NCI-H2107 treated with DMSO at 0.1 percent for 48 hours (cell line): ENCODE measurements at regions not wholly inside any gene's neighbourhood (a gene's known extent, or its start where the extent isn't known, plus 50 kb on each side); places are given as distances from the start of the nearest gene placed in this dataset.

Source experiments
- DNase-seq: peaks from one replicate; lab custom pipeline; 2025; ENCODE audit not compliant: unreplicated experiment; lab: John Stamatoyannopoulos, UW

DNA sequence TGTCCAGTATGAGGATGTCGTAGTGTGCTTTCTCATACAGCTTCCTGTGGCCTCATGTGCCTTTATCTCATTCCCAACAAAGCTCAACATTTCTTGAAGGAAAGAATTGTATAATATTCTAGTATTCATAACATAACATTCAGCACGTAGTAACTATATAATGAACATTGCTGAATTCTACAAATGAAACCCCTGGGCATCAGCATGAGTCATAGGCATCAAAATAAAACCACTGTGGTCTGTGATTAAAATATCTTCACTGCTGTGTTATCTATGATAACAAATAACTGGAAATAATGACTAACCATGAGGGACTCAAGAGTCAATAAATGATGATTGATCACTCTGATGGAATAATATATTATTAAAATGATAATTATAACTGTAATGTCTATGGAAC lies 255.2 kb downstream of the EMP1 start:
- no peak for DNase-seq

DNA sequence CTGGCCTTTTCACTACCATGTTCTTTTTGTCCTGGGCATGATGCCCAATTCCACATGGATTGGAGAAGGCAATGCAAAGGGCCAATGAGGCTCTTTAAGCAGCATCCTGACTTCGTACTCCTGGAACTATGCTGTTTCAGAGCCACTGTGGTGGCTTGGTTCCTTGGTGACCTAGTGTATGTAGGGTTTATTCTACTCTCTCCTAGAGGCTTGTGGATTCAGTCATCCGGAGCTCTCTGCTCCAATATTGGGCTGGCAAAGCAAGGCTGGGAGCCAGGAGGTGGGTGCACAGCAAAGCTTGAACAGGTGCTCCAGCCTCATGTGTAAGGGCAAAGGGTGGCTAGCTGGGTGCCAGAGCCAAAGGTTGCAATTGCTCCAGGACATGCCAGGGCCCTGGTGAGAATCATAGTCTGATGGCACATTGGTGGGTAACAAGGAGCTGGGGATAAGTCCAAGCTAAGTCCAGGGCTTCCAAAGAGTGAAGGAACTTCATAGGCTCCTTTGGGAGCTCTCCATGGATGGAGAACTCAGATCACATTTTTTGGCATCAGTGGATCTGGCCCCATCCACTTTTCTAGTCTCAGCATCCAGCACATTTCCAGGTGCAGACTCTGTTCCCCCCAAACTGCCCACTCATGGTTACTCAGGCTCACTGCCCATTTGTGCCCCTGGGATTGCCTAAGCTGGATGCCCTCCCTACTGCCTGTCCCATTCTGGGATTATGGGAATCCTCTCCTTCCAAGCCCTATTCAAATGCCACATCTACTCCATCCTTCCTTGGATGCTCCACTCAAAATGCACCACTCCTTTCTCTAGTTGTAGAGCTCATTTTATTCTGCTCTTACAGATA lies 253.9 kb downstream of the EMP1 start:
- DNase-seq = no peak

DNA sequence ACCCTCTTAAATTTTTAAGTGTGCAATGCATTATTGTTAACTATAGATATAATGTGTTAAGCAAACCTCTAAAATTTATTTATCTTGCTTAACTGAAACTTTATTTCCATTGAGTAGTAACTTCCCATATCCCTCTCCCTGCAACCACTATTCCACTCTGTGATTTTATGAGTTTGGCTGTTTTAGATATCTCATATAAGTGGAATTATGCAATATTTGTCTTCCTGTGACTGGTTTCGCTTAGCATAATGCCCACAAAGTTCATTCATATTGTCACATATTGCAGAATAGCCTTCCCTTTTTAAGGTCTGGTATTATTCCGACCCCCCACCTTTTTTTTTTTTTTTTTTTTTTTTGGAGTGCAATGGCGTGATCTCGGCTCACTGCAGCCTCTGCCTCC lies 247.6 kb downstream of the EMP1 start:
- no peak for DNase-seq

DNA sequence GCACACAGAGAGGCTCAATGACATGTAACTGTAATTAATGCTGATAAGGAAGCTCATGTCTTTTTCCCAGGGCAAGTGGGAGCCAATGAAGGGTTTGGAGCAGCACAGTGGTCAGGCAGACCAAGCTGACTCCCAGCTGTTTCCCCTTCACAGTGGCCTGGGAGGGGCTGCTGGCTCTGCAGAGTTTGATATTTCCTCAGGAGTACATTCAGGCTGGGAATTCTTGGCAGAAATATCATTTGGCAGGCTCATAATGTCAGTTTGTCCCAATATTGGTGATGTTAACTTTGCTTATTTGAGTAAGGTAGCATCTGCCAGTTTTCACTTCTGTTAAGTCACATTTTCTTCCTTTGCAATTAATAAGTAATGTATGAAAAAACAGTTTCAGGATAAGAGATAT lies 247.0 kb downstream of the EMP1 start:
- no peak for DNase-seq

DNA sequence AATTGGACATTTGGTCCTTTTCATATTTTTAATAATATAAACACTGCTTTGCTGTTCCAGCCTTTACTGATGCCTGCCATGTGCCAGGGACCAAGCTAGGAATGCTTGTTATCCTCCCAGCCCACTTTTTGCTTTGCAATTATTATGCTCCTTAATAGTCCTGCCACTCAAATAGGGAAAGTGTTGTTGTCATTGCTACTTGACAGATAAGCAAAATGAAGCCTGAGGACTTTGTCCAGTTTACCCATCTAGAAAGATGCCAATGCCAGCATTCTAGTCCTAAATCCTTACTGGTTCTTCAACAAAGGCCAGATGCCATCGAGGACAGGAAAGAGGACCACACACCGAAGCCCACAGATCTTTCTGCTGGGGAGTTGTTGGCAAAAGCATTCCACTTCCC lies 246.5 kb downstream of the EMP1 start:
- no peak for DNase-seq

DNA sequence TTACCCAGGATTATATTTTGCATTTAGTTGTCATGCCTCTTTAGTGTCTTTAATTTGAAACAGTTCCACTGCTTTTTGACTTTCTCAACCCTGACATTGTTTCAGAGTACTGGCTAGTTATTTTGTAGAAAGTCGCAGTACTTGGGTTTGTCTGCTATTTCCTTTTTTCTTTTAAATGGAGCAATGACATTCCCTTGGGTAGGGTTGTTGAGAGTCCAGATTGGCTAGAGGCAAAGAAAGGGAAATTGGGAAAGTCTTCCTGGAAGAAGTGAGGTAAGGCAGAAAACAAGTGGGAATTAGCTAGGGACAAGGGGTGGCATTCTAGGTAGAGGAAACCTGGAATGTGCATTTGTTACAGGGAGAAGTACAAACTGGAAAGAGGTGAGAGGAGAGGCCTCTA lies 245.9 kb downstream of the EMP1 start:
- no peak for DNase-seq

DNA sequence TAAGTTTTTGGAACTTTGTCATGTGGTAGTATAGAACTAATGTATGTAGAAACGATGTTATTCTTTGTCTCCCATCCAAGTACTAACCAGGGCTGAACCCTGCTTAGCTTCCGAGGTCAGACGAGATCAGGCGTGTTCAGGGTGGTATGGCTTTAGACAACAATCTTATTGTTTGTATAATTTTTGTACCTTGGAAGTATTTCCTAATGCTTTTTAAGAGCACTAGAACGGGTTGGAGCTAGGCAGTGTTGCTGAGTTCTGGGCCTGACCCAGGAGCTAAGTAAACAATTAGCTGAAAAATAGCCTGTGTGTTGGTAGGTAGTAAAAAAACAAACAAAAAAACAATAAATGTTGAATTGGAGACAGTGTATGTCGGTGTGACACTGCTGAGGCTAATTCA lies 244.3 kb downstream of the EMP1 start:
- DNase-seq = no peak

DNA sequence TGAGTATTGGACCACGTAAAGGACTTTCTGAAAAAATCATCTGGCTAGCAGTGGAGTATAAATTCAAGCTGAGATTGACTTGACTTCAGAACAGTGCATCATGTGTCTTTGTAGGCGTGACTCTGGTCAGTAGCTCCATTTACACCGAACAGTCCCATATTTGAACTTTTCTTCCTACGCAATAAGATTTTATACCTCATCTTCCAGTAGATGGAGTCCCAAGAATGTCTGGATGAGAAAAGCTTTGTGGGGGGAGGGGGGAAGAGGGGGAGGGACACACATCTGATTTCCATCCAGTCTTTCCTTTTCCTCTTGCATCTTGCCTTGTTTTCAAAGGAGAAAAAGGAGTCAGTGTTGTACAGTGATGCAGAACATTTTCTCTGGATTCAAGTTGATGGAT lies 241.0 kb downstream of the EMP1 start:
- DNase-seq = no peak

DNA sequence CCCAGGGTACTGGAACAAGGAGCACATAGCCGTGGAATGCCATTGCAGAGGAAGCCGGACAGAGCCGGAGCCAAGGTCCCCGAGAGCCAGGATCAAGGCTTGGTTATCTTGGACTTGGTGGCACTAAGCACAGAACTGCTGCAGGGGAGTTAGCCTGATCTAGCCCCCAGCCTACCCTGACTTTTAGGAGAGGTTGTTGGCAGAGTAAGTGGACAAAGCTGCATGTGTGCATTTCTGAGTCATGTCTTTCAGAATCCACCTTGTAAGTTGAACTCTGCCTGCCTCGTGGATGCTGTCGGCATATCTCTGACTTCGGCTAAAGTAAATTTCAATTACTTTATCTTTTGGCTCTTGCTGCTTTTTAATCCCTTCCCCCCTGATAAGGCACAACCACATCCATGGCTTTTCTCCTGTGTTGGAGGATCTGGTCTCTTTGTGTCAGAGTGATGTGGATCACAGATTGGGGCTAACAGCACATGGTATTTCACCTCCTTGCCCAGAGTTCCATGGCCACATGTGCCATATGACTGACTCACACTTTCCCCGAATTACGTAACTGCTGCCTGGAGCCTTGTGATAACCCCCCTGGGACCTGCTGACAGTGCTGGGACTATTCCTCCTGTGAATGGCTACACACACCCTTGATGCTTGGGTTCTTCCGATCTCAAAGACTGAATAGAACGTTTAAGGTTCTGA lies 240.3 kb downstream of the EMP1 start:
- DNase-seq = no peak

DNA sequence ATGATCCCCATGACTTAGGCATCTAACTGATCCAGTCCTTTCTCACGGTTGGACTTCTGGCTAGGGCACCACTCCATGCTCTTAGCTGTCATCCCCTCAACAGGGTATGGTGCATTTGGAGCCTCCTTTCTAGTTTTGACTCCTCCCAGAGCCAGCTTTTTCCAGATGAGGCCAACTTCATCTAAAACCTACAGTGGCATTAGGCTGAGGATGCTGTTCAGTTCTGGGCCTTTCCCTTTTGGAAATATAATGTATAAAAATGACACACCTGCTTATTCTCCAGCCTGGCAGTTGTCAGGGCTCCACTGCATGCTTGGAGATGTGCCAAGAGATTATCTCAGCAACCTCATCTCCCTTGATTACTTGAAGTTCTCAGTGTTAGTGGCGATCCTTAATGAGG lies 239.7 kb downstream of the EMP1 start:
- no peak for DNase-seq

DNA sequence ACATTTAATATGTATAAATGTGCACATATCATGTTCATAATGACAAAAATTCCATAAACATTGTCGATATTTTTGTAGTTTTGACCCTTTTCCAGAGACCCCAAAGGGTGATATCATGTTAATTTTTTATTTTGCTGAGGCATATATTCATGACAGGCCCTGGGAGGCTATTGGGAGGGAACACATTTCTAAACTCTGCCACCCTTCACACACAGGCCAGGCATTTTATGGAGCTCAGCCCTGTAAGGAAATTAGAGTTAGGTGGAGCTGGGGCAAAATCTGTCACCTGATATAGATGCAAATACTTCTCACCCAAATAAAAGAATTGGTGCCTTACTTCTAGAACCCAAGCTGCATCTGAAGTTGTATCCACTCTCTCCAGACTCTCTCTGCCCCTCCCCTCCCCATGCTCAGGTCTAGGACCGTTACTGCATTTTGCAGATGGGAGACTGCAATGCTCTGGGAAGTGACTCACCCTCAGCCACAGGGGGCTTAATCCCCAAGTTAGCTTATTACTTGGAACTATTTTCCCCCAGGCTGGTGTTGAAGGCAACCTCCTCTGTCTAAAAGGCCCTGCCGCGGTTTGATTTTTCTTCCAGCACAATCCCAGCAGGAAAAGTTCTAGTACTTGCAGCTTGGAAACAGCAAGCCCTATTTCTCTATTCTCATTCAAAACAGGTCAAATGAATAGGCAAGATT lies 238.9 kb downstream of the EMP1 start:
- DNase-seq = no peak

DNA sequence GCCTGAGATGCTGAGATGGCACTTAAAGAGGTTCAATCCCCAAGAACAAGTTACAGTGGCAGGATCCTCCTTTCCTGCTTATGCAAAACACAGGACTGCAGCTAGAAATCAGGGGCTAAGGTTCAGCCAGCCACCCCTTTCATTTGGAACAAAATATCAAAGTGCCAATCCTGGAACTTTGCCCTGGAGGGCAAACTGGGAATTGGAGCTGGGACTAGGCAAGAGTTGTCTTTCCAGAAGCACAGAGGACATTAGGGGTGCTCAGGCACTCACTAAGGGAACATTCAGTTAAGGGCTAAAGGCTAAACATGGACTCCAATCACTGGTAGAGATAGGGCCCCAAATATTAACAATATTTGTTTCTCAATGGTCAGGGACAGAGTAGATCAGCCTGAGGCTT lies 237.2 kb downstream of the EMP1 start:
- DNase-seq = no peak

DNA sequence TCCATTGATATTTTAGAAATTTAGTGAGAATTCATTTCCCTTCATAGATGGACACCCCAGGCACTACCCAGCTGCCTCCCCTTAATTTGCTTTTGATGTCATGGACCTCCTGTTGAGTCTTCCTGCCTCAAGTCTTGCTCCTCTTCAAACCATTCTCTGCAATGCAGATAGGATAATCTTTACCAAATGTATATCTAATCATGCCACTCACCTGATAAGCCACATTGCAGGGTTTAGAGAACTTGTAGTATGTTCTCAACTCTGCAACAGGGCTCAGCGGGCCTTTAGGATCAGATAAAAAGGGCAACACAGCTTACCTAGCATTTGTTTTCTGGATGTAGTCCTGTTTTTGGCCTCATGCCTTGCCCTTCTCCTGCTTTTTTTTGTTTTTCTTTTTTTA lies 234.5 kb downstream of the EMP1 start:
- DNase-seq = no peak

DNA sequence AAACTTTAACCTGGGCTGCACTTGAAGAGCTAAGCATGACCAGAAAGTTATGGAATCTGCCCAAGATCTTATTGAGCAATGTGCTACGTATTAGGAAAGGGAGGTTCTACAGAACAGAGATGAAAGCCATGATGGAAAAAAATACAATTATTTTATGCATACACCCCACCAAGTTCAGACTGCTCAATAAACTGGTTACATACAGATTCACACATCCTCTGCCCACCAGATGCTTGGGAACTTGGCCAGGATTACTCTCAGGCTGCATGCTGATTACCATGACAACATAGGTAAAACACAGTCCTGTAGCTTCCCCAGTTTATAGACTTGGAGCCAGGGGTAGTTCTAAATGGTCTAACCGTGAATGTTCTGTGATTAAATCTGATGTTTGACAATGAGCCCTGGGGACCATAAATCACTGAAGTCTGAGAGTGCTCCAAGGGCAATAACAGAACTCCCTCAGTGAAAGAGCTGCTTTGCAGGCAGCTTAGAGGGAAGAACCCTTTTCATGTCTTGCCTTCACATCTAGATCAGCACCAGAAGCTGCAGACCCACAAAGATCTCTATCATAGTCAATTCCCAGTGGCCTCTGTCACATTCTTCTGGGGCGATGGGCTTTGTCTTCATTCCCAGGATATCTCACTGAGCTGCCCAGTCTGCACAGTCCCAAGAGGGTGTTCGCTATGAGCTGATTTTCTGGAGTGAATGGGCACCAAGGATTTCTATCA lies 232.2 kb downstream of the EMP1 start:
- DNase-seq = no peak

DNA sequence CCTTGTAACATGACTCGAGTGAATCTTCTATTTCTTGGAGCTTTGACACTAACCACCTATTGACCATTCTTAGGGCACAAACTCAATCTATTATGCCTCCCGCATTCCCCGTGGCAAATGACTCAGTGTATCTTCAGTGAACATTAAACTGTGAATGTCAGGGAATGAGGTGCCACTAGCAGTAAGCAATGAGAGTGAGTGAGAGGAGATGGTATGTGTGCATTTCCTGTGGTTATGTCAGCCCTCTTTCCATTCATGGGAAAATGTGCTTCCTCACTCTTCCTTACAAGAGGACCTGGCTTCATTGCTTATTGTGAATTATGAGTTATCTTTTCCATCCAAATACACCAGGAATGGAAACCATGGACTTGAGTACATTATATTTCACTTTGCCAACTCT lies 229.2 kb downstream of the EMP1 start:
- no peak for DNase-seq

DNA sequence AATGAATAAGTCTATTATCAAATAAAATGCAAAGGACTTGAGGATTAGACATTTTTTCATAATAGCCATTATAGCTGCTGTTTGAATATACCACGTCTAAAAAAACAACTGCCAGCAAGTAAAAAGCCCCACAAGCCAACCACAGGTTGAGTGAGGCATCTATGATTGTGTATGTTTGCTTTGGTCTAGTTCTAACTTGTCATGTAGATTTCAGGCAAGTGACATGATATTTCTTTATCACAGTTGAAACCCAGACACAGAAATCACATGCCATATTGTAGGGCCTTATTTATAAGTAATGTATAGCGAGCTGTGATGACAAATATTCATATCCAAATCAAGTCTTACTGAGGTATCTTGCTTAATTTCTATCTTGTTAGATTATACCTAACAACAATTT lies 225.8 kb downstream of the EMP1 start:
- DNase-seq = no peak

DNA sequence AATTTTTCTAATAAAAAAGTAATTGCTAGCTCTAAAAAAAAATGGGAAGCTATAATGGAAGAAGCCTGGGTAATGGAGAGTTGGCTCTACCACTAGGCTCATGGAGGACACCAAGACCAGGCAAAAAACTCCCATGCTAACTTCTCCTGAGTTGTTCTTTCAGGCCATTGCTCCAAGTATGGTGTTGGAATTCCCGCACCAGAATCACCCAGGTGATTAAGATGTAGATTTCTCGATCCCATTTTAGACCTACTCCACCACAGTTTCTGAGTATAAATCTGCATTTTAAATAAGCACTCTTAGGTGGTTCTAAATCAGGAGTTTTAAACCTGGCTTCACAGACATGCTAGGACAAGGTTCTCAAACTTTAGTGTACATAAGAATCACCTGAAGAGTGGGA lies 221.0 kb downstream of the EMP1 start:
- no peak for DNase-seq

DNA sequence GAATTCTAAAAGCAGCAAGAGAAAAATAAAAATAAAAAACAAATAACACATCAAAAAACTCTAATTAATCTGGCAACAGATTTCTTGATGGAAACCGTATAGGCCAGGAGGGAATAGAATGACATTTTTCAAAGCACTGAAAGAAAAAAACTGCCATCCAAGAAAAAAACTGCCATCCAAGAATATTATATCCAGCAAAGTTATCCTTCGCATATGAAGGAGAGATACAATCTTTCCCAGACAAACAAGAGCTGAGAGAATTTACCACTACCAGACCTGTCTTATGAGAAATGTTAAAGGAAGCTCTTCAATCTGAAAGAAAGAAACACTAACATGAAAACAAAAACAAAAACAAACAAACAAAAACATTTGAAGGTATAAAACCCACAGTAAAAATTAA lies 214.8 kb downstream of the EMP1 start:
- no peak for DNase-seq

DNA sequence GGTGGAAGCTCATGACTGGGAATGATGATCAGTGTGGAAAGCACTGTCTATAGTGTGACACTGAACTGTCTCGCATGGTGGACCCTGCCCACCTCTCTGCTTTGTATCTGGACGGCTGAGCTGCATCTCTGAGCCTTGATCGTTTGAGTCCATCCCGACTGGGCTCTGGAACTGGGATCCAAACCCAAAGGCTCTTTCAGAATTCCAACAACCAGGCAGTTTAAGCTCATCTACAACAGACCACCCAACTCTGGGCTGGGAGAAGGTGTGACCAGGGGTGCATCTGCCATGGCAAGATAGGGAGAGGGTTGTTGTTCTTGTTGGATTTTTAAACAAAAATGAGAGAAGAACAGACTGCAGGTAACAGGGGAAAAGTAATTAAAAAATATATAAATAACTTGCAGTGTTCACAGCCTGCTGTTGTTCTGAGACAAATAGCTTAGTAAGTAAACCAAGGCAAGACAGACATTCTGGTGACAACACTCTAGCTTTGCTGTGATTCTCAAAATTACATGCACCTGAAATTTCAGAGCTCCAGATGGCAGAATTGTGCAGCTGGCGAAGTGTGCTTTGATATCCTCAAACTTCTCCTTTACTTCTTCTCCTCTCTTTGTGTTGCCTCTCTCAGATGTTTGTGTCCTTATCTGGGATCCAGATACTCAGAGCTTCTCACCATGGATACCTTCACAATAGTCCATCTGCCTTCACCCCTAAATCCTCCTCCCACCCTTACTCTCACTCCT lies 209.6 kb downstream of the EMP1 start:
- no peak for DNase-seq

DNA sequence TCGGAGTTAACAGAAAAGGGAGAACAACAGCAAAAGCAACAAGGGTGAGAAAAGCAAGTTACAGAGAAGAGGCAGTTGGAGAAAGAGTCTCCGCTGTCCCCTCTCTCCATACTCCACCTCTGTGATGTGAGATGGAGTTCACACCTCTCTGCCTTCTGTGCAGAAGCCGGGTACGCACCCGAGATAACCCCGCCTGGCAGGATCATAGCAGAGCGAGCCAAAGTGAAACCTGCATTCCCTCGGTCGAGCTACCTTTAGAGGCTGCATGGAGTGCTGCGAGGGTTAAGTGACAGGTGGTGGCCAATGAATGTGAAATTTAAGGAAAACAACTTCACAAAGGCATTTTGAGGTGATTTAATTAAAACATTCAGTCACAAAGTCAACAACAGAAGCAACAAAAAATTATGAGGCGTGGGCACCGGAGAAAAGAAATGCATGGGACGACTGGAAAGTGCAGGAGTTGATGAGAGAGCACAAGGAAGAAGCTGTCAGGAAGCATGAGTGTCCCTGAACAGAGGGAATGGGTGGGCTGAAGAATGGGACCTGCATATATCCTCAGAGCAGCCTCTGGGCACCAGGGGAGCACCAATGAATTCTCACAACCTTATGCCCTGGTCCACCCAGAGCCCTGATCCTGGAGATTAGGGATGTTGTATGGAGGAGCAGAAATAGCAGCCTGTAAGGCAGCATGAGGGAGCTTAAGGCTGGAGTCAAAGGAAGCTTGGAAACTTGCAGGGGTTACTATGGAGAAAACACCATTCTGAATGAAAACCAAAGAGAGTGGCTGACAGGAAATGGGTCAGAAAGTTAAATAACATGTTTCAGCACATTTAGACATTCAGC lies 208.3 kb downstream of the EMP1 start:
- no peak for DNase-seq
